H1 (cell line): ENCODE measurements at regions not wholly inside any gene's neighbourhood (a gene's known extent, or its start where the extent isn't known, plus 50 kb on each side); places are given as distances from the start of the nearest gene placed in this dataset.

Experiments used
- CTCF ChIA-PET: fragments of 300-600 bp; sonication (Branson Sonifier 250); formaldehyde crosslinking; loops from one replicate; lab custom pipeline; 2021; ENCODE audit not compliant: partially characterized antibody; lab: Charles Lee
- POLR2A ChIA-PET: fragments of 300-600 bp; sonication (Branson Sonifier 250); formaldehyde crosslinking; loops from one replicate; lab custom pipeline; 2021; ENCODE audit warnings: inconsistent platforms; ENCODE audit not compliant: partially characterized antibody; lab: Charles Lee
- DNase-seq, 2 experiments: peaks; one replicate each; pipeline versions ENCODE4 v3.0.0 to v3.0.0-alpha.2; 2010 to 2022; ENCODE audit warnings: low spot score in 2 of 2, low read depth in 1 of 2, mixed read lengths in 1 of 2
- FAIRE-seq: peaks from 2 replicates; lab custom pipeline; 2011; peaks lifted over from hg19 to GRCh38; lab: Jason Lieb, UNC
- H2AFZ ChIP-seq: 2 replicates; pipeline ENCODE4 v1.8.1; 2012; ENCODE audit warnings: low read length, inconsistent platforms
- H2AK5ac ChIP-seq: 2 replicates; pipeline ENCODE4 v1.6.1; 2013; ENCODE audit warnings: low read depth, low read length
- H2BK120ac ChIP-seq: replicated peaks from 2 replicates; pipeline ENCODE3; 2013; ENCODE audit warnings: low read depth, low read length, inconsistent platforms
- H2BK12ac ChIP-seq: 2 replicates; pipeline ENCODE4 v1.6.1; 2013; ENCODE audit warnings: low read depth, low read length
- H2BK15ac ChIP-seq: 2 replicates; pipeline ENCODE4 v1.6.1; 2013; ENCODE audit warnings: low read length
- H2BK20ac ChIP-seq: 2 replicates; pipeline ENCODE4 v1.6.1; 2013; ENCODE audit warnings: low read length
- H2BK5ac ChIP-seq: 2 replicates; pipeline ENCODE4 v1.6.1; 2013; ENCODE audit warnings: low read depth, low read length
- H3K14ac ChIP-seq: 2 replicates; pipeline ENCODE4 v1.6.1; 2013; ENCODE audit warnings: inconsistent platforms; ENCODE audit not compliant: insufficient read length
- H3K18ac ChIP-seq: 2 replicates; pipeline ENCODE4 v1.6.1; 2013; ENCODE audit warnings: low read length; ENCODE audit errors: extremely low read depth
- H3K23ac ChIP-seq: 2 replicates; pipeline ENCODE4 v1.6.1; 2013; ENCODE audit warnings: inconsistent platforms; ENCODE audit not compliant: insufficient read length
- H3K23me2 ChIP-seq: 2 replicates; pipeline ENCODE4 v1.6.1; 2013; ENCODE audit warnings: low read depth, low read length
- H3K27ac ChIP-seq: 2 replicates; pipeline ENCODE4 v1.6.1; 2011; ENCODE audit warnings: low read depth, low read length, inconsistent platforms
- H3K27me3 ChIP-seq, 4 experiments: replicated peaks in 1 of 4; 1 replicate in 1 of 4; 2 replicates in 3 of 4; pipeline versions ENCODE4 v1.6.1 to v1.8.1; 2011 to 2013; ENCODE audit warnings: low read length in 3 of 4, mild to moderate bottlenecking in 3 of 4, inconsistent platforms in 2 of 4, mixed read lengths in 2 of 4, moderate library complexity in 1 of 4; ENCODE audit not compliant: control insufficient read depth in 3 of 4, insufficient read depth in 3 of 4; ENCODE audit errors: extremely low read depth in 1 of 4
- H3K36me3 ChIP-seq, 4 experiments: 2 replicates each; pipeline versions ENCODE4 v1.6.1 to v1.8.1; 2011 to 2013; ENCODE audit warnings: mild to moderate bottlenecking in 4 of 4, low read length in 3 of 4, moderate library complexity in 2 of 4, control low read depth in 1 of 4, inconsistent platforms in 1 of 4; ENCODE audit not compliant: insufficient read depth in 4 of 4, control insufficient read depth in 2 of 4
- H3K4ac ChIP-seq: replicated peaks from 2 replicates; pipeline ENCODE3; 2013; ENCODE audit warnings: low read length, low read depth, mixed read lengths, inconsistent platforms; ENCODE audit not compliant: insufficient read length
- H3K4me1 ChIP-seq, 4 experiments: replicated peaks in 1 of 4; 1 replicate in 1 of 4; 2 replicates in 3 of 4; pipeline versions ENCODE4 v1.6.1 to v1.8.1; 2011 to 2013; ENCODE audit warnings: low read length in 3 of 4, inconsistent platforms in 2 of 4, mixed read lengths in 1 of 4; ENCODE audit not compliant: insufficient read depth in 4 of 4, control insufficient read depth in 3 of 4
- H3K4me2 ChIP-seq, 2 experiments: 2 replicates each; pipeline versions ENCODE4 v1.6.1 to v1.8.1; 2011 to 2013; ENCODE audit warnings: low read depth in 2 of 2, low read length in 2 of 2, control low read depth in 1 of 2, inconsistent platforms in 1 of 2, mild to moderate bottlenecking in 1 of 2; ENCODE audit not compliant: insufficient read depth in 1 of 2
- H3K4me3 ChIP-seq, 4 experiments: fragments of 200-600, 300-600 bp in 1 of 4; sonication (generic), shearing (Covaris generic), sonication (Bioruptor Twin) in 1 of 4; 2 replicates each; pipeline versions ENCODE4 v1.5.1 to v1.8.1; 2011 to 2016; ENCODE audit warnings: low read length in 4 of 4, low read depth in 3 of 4, control low read depth in 2 of 4, inconsistent platforms in 2 of 4, mild to moderate bottlenecking in 2 of 4, mixed read lengths in 1 of 4, moderate library complexity in 1 of 4; ENCODE audit not compliant: insufficient read depth in 2 of 4; ENCODE audit errors: extremely low read depth in 1 of 4
- H3K56ac ChIP-seq: replicated peaks from 2 replicates; pipeline ENCODE3; 2013; ENCODE audit warnings: low read depth, mild to moderate bottlenecking, mixed read lengths, low read length, inconsistent platforms; ENCODE audit not compliant: insufficient read length
- H3K79me1 ChIP-seq: 2 replicates; pipeline ENCODE4 v1.6.1; 2013; ENCODE audit warnings: low read depth, low read length, control low read depth
- H3K79me2 ChIP-seq, 2 experiments: 2 replicates each; pipeline versions ENCODE4 v1.6.1 to v1.8.1; 2012 to 2013; ENCODE audit warnings: low read length in 2 of 2, mild to moderate bottlenecking in 2 of 2, inconsistent platforms in 1 of 2; ENCODE audit not compliant: insufficient read depth in 2 of 2, control insufficient read depth in 1 of 2
- H3K9ac ChIP-seq, 4 experiments: replicated peaks in 1 of 4; 1 replicate in 1 of 4; 2 replicates in 3 of 4; pipeline versions ENCODE4 v1.6.1 to v1.8.1; 2011 to 2013; ENCODE audit warnings: low read depth in 3 of 4, low read length in 3 of 4, control low read depth in 2 of 4, mild to moderate bottlenecking in 2 of 4, moderate library complexity in 2 of 4, inconsistent platforms in 1 of 4; ENCODE audit errors: extremely low read depth in 1 of 4
- H3K9me3 ChIP-seq, 2 experiments: 2 replicates each; pipeline versions ENCODE4 v1.6.1 to v1.8.1; 2012 to 2013; ENCODE audit warnings: mild to moderate bottlenecking in 2 of 2, moderate library complexity in 2 of 2, control low read depth in 1 of 2, inconsistent platforms in 1 of 2, low read depth in 1 of 2, low read length in 1 of 2, mixed read lengths in 1 of 2; ENCODE audit not compliant: insufficient read depth in 2 of 2
- H4K20me1 ChIP-seq, 2 experiments: replicated peaks in 1 of 2; 2 replicates each; pipeline versions ENCODE3 to v1.8.1; 2011 to 2013; ENCODE audit warnings: inconsistent platforms in 2 of 2, low read length in 2 of 2, mild to moderate bottlenecking in 1 of 2; ENCODE audit not compliant: insufficient read depth in 2 of 2, control insufficient read depth in 1 of 2
- H4K5ac ChIP-seq: 2 replicates; pipeline ENCODE4 v1.6.1; 2013; ENCODE audit warnings: low read length, low read depth, mixed read lengths, inconsistent platforms; ENCODE audit not compliant: insufficient read length
- H4K8ac ChIP-seq: 2 replicates; pipeline ENCODE4 v1.8.0; 2013; ENCODE audit warnings: mild to moderate bottlenecking, moderate library complexity, low read length, inconsistent platforms; ENCODE audit not compliant: insufficient read depth; ENCODE audit errors: extremely low read depth
- H4K91ac ChIP-seq: replicated peaks from 2 replicates; pipeline ENCODE3; 2013; ENCODE audit warnings: low read length, mixed read lengths, inconsistent platforms; ENCODE audit not compliant: insufficient read length
- WGBS, 2 experiments: shearing (Covaris generic) in 1 of 2; methylation state at CpG; one replicate each; pipeline versions ENCODE4 v1.1.6 to v1.1.7; 2013 to 2015; ENCODE audit warnings: low lambda C conversion rate in 2 of 2, mixed read lengths in 2 of 2, inconsistent platforms in 1 of 2, low coverage in 1 of 2, missing lambda C conversion rate in 1 of 2; ENCODE audit not compliant: insufficient replicate concordance in 2 of 2, insufficient coverage in 1 of 2, insufficient read length in 1 of 2; ENCODE audit errors: extremely low coverage in 1 of 2, missing lambda C conversion rate in 1 of 2; 5-methylcytosine and 5-hydroxymethylcytosine counted together
- TF ChIP-seq, protein P1 (sequence below): IDR thresholded peaks from 2 replicates; pipeline ENCODE4 v1.6.1; 2011; ENCODE audit warnings: low read length, improper control_type of control experiment

DNA sequence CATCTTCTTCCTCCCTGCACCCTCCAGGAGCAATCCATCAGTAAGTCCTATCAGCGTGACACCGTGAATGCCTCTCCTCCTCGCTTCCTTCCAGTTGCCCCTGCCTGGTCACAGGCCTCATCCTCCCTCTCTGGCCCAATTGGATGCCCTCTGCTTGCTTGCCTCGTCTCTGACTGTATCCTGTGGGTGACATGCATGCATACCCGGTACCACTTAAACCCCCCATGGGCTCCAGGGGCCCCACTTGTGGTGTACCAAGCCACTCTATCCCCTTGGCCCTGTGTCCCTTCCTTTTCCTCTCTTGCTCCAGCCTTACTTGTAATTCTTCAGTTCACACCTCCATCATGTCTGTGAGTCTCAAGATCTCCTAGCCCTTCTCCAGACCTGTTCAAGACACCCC, 106.0 kb upstream of the RTL1 start:
- Histone ChIP-seq H2AFZ (no peak overlapping the region), H3K27ac (no peak overlapping the region), H3K56ac (no peak overlapping the region), H2BK5ac (no peak overlapping the region), H4K20me1 (no peaks in the 10 kb centered on the region), H2AK5ac (peak overlapping the region; percentile 39; the same call in 1 of the 2 replicates), H3K36me3 (no peaks in the 10 kb centered on the region), H3K79me1 (no peaks in the 10 kb centered on the region), H3K79me2 (no peaks in the 10 kb centered on the region), H3K9ac (no peak overlapping the region), H3K4me2 (no peak overlapping the region), H3K23me2 (no peaks in the 10 kb centered on the region), H2BK120ac (no peak overlapping the region), H4K5ac (no peak overlapping the region), H4K8ac (no peak overlapping the region), H2BK20ac (no peak overlapping the region), H4K91ac (no peak overlapping the region), H3K4me1 (no peaks in the 10 kb centered on the region), H3K4ac (no peak overlapping the region), H3K23ac (no peak overlapping the region), H2BK12ac (no peak overlapping the region), H3K4me3 (no peak overlapping the region), H3K18ac (no peak overlapping the region), H2BK15ac (no peak overlapping the region), H3K9me3 (0 out of 4 replicates have a peak, but pooled peaks cover 0 to 3% of the 10 kb centered on the region in 2 experiments), H3K27me3 (no peaks in the 10 kb centered on the region), H3K14ac (no peak overlapping the region)
- TF ChIP-seq, protein P1, sequence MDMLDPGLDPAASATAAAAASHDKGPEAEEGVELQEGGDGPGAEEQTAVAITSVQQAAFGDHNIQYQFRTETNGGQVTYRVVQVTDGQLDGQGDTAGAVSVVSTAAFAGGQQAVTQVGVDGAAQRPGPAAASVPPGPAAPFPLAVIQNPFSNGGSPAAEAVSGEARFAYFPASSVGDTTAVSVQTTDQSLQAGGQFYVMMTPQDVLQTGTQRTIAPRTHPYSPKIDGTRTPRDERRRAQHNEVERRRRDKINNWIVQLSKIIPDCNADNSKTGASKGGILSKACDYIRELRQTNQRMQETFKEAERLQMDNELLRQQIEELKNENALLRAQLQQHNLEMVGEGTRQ, result no peak
- DNase-seq, result peak in 1 of 2 experiments; percentile 17
- ChIA-PET CTCF (no interaction called here), POLR2A (no interaction called here)
- FAIRE-seq, result no peak
- WGBS, 2 experiments, result 85% methylated on average over 5 of the region's 5 CpGs; no CpG with 5 or more reads in 1 of the 2 experiments
